Testis (tissue), 2 donors: ENCODE measurements at regions not wholly inside any gene's neighbourhood (a gene's known extent, or its start where the extent isn't known, plus 50 kb on each side); places are given as distances from the start of the nearest gene placed in this dataset.
"Not testable (repeated sequence)": the region's sequence is repeated elsewhere in the genome, so short reads cannot be mapped to it uniquely, and the experiment has no call there.

Source experiments
- DNase-seq: peaks from one replicate; pipeline ENCODE4 v3.0.0-alpha.2; 2019
- H3K27ac ChIP-seq, 2 donors: fragments of 200-600 bp; sonication (generic); one replicate each; pipeline ENCODE4 v1.5.1; 2019
- H3K27me3 ChIP-seq: fragments of 200-600 bp; sonication (generic); one replicate; pipeline ENCODE4 v1.5.1; 2019
- H3K36me3 ChIP-seq: fragments of 200-600 bp; sonication (generic); one replicate; pipeline ENCODE4 v1.5.1; 2017; ENCODE audit warnings: low read depth; ENCODE audit errors: missing control alignments
- H3K4me1 ChIP-seq: fragments of 200-600 bp; sonication (generic); one replicate; pipeline ENCODE4 v1.5.1; 2019
- H3K4me3 ChIP-seq, 2 donors: fragments of 200-600 bp; sonication (generic); one replicate each; pipeline ENCODE4 v1.5.1; 2017 to 2019
- H3K9me3 ChIP-seq: fragments of 200-600 bp; sonication (generic); one replicate; pipeline ENCODE4 v1.5.1; 2017
- CTCF ChIP-seq, 3 experiments: fragments of 450-650 bp in 2 of 3; fragments of 200-600 bp in 1 of 3; sonication (generic) in 1 of 3; IDR thresholded peaks; one replicate each; pipeline ENCODE4 v1.5.1; 2016 to 2019; ENCODE audit warnings: antibody characterized with exemption in 3 of 3, mild to moderate bottlenecking in 2 of 3, moderate library complexity in 1 of 3
- POLR2A ChIP-seq: fragments of 450-650 bp; IDR thresholded peaks from one replicate; pipeline ENCODE4 v1.6.1; 2017; ENCODE audit warnings: antibody characterized with exemption, mild to moderate bottlenecking, moderate library complexity
- WGBS, 2 donors: methylation state at CpG; one replicate each; pipeline ENCODE4 v1.1.5; 2018; 5-methylcytosine and 5-hydroxymethylcytosine counted together
- intact Hi-C: fragments of 100-400 bp; cut with DNase I; formaldehyde crosslinking; loops from one replicate; pipeline ENCODE4 v1.15.1; 2023; ENCODE audit warnings: low total_unique reads

DNA sequence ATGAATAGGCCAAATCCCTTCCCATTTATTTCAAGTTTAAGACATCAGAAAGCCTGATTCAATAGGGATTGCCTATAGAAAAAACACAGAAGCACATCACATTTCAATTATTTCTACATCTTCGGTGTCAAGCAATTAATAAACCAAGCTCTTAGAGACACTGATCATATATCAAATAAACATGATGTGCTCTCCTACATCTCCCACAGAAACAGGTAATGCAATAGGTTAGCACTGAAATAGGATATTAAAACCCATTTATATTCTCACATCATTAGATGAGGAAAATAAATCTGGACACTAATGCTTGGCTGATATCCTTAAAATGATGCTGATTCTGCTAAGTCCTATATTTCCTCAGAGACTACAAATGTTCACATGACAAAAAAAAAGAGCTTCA, 364.7 kb downstream of the MBD2 start:
- no peaks in the 10 kb centered on the region for H3K27me3 ChIP-seq
- H3K9me3 ChIP-seq, result no peaks in the 10 kb centered on the region
- 90 to 91% methylated on average over 1 of the region's 1 CpG for WGBS, 2 donors
- intact Hi-C loops, result no loop called here
- no peak overlapping the region for H3K27ac ChIP-seq
- H3K4me3 ChIP-seq, result no peak overlapping the region
- DNase-seq, result no peak
- no peak for TF ChIP-seq POLR2A
- TF ChIP-seq CTCF (IDR thresholded peaks at IDR 0.05), result no peak
- H3K4me1 ChIP-seq, result no peaks in the 10 kb centered on the region
- no peaks in the 10 kb centered on the region for H3K36me3 ChIP-seq

DNA sequence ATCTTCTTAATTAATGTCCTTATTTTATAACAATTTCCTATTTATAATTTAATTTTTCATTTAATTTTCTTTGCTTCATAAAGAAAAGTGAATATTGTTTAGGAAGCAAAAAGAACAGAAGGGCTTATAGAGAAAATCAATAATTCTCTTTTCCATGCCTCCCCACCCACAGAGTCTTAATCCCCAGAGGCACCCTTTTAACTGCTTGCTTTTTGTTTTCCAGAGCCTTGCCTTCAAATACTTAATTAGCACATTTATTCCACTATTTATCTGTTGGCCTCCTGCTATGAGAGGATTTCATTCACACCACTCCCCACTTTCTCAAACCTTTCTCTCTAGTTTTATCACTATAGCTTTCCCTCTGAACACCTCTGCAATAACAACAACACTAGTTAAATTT, 373.6 kb downstream of the MBD2 start:
- no peak for TF ChIP-seq POLR2A
- TF ChIP-seq CTCF (IDR thresholded peaks at IDR 0.05), result no peak
- Histone ChIP-seq H3K4me1 (no peaks in the 10 kb centered on the region), H3K4me3 (no peak overlapping the region), H3K27me3 (no peaks in the 10 kb centered on the region), H3K9me3 (no peaks in the 10 kb centered on the region), H3K27ac (no peak overlapping the region), H3K36me3 (no peaks in the 10 kb centered on the region)
- intact Hi-C loops, result no loop called here
- no peak for DNase-seq

DNA sequence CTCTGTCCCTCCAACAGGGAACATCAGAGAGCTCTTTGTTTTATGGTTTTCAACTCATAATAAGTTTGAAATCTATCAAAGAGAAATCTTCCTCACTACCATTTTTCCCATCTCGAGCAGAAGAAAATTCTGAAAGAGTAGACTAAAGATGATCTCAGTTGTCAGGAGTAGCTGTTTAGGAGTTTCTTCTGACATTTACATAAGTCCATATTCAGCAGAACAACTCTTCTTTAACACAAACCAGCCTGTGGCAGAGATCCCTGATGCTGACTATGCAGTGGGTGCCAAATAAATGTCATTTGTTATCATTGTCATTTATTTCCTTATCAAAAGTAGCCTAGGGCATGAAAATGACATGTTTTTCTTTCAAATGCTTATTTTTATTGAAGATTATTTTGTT, 380.7 kb downstream of the MBD2 start:
- Histone ChIP-seq H3K27ac (no peak overlapping the region), H3K9me3 (no peaks in the 10 kb centered on the region), H3K4me1 (no peaks in the 10 kb centered on the region), H3K27me3 (no peaks in the 10 kb centered on the region), H3K4me3 (no peak overlapping the region), H3K36me3 (no peaks in the 10 kb centered on the region)
- WGBS, 2 donors, result 81 to 89% methylated on average over 1 of the region's 1 CpG
- no peak for DNase-seq
- intact Hi-C loops, result no loop called here
- TF ChIP-seq POLR2A (no peak), CTCF (IDR thresholded peaks at IDR 0.05) (no peak)

- Histone ChIP-seq H3K9me3 (no peaks in the 10 kb centered on the region), H3K27ac (no peak overlapping the region), H3K4me3 (no peak overlapping the region), H3K4me1 (no peaks in the 10 kb centered on the region), H3K36me3 (no peaks in the 10 kb centered on the region), H3K27me3 (no peaks in the 10 kb centered on the region)
- intact Hi-C loops, result no loop called here
- TF ChIP-seq CTCF (IDR thresholded peaks at IDR 0.05), result no peak
- no peak for TF ChIP-seq POLR2A
- 89 to 91% methylated on average over 5 of the region's 5 CpGs for WGBS, 2 donors
- no peak for DNase-seq
These were observed 381.2 kb downstream of the MBD2 start for GRCh38 chr18:53843113-53843760.

- no peak for DNase-seq
- no peak overlapping the region for H3K27ac ChIP-seq
- no peak overlapping the region for H3K4me3 ChIP-seq
- H3K9me3 ChIP-seq, result no peaks in the 10 kb centered on the region
- H3K4me1 ChIP-seq, result no peaks in the 10 kb centered on the region
- 36 to 48% methylated on average over 4 of the region's 4 CpGs for WGBS, 2 donors
- no peaks in the 10 kb centered on the region for H3K36me3 ChIP-seq
- TF ChIP-seq POLR2A (no peak), CTCF (IDR thresholded peaks at IDR 0.05) (no peak)
- intact Hi-C loops, result no loop called here
- no peaks in the 10 kb centered on the region for H3K27me3 ChIP-seq
These were observed 385.7 kb downstream of the MBD2 start for GRCh38 chr18:53838746-53839145.

GRCh38 chr18:53821141-53821540, 403.3 kb downstream of the MBD2 start:
- H3K27me3 ChIP-seq, DNase-seq, intact Hi-C loops, H3K27ac ChIP-seq, H3K9me3 ChIP-seq, H3K36me3 ChIP-seq, H3K4me1 ChIP-seq, H3K4me3 ChIP-seq: not testable (repeated sequence)
- WGBS, 2 donors, result 29 to 57% methylated on average over 1 of the region's 1 CpG
